ENCODE measurements at regions not wholly inside any gene's neighbourhood (a gene's known extent, or its start where the extent isn't known, plus 50 kb on each side); places are given as distances from the start of the nearest gene placed in this dataset.

- TF ChIP-seq CREB1 (CRISPR knock-in tag; IDR thresholded peaks at IDR 0.05; ENCODE audit: low read depth): no peak
- TF ChIP-seq ETS1 (IDR thresholded peaks at IDR 0.05): no peak
- TF ChIP-seq NANOG (IDR thresholded peaks at IDR 0.05; ENCODE audit: borderline replicate concordance): no peak
Observed at GRCh38 chr13:44110091-44110621, 230.5 kb downstream of the LACC1 start (continued).

- Histone ChIP-seq H4K20me1 (replicated peaks; ENCODE audit: insufficient read depth) (no peaks in the 10 kb centered on the region), H3K27me3 (ENCODE audit: insufficient read depth) (no peaks in the 10 kb centered on the region), H3K36me3 (ENCODE audit: insufficient read depth) (no peaks in the 10 kb centered on the region), H3K4me2 (no peak overlapping the region), H3K4me3 (no peak overlapping the region), H3K27ac (ENCODE audit: low read depth) (no peak overlapping the region), H3F3A (replicated peaks; ENCODE audit: low read depth) (no peaks in the 10 kb centered on the region), H3K9me2 (ENCODE audit: insufficient read depth) (peaks cover 3% of the 10 kb centered on the region; the same call in 1 of the 2 replicates), H3K4me1 (ENCODE audit: insufficient read depth) (peaks cover 2% of the 10 kb centered on the region), H3K79me2 (replicated peaks; ENCODE audit: insufficient read depth) (no peaks in the 10 kb centered on the region), H2AFZ (no peak overlapping the region)
- Mint-ChIP-seq H3K9me3 (no peaks in the 10 kb centered on the region), H3K27me3 (ENCODE audit: insufficient read depth, low read depth, poor library complexity) (peaks cover 7% of the 10 kb centered on the region), H3K27ac (no peak overlapping the region), H3K36me3 (ENCODE audit: low read depth) (no peaks in the 10 kb centered on the region; the same call in 2 of the 3 replicates), H3K4me1 (peaks cover 15% of the 10 kb centered on the region), H3K4me3 (no peak overlapping the region)
- DNase-seq (ENCODE audit: low spot score): no peak
- ATAC-seq: no peak
- TF ChIP-seq REST (IDR thresholded peaks at IDR 0.05; ENCODE audit: unreplicated experiment) (no peak), EZH2phosphoT487 (IDR thresholded peaks at IDR 0.05; ENCODE audit: unreplicated experiment) (no peak), EZH2 (IDR thresholded peaks at IDR 0.05; ENCODE audit: low read depth, unreplicated experiment) (no peak), ZNF462 (CRISPR knock-in tag; IDR thresholded peaks at IDR 0.05) (no peak), JUNB (IDR thresholded peaks at IDR 0.05; ENCODE audit: unreplicated experiment) (no peak), CREB1 (CRISPR knock-in tag; IDR thresholded peaks at IDR 0.05; ENCODE audit: low read depth) (no peak), ZNF331 (CRISPR knock-in tag; IDR thresholded peaks at IDR 0.05; ENCODE audit: low read depth) (no peak), NANOG (IDR thresholded peaks at IDR 0.05; ENCODE audit: borderline replicate concordance) (no peak), ETS1 (IDR thresholded peaks at IDR 0.05) (no peak), STAT1 (IDR thresholded peaks at IDR 0.05; ENCODE audit: unreplicated experiment) (no peak), POLR2AphosphoS5 (IDR thresholded peaks at IDR 0.05; ENCODE audit: low read depth) (no peak), ZNF114 (CRISPR knock-in tag; IDR thresholded peaks at IDR 0.05) (no peak)
Observed at GRCh38 chr13:44111701-44112100, 232.0 kb downstream of the LACC1 start.
